ENCODE measurements at regions not wholly inside any gene's neighbourhood (a gene's known extent, or its start where the extent isn't known, plus 50 kb on each side); places are given as distances from the start of the nearest gene placed in this dataset.
A peak's percentile ranks its signal among the peaks of the same experiment; 100 is the strongest.

GRCh38 chr1:233516732-233517131 is 97.2 kb upstream of the KCNK1 start:
- no peak for DNase-seq (ENCODE audit: low read depth in 2 of 2)

DNA sequence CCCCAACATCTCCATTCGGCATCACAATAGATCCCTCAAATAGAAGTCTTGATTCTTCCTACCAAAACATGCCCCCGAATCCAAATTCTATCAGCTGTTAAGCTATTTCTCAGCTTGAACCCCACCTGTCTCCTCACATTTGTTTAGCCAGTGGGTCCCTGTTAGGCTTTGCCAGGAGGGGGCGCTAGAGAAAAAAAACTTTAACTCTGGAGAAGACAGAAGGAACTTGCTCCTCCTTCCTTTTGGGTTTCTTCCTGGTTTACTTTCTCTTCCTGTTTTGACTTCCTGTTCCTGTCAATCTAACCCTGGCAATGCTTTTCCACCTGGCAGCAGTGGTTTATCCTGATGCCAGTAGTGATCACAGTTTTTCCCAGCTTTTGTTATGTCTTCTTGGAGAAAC is 95.6 kb upstream of the KCNK1 start:
- DNase-seq (ENCODE audit: low read depth in 2 of 2) = no peak

- no peak for DNase-seq (ENCODE audit: low read depth in 2 of 2)
Measured at GRCh38 chr1:233520261-233521191, 93.4 kb upstream of the KCNK1 start.

GRCh38 chr1:233523047-233523446 is 90.9 kb upstream of the KCNK1 start:
- no peak for DNase-seq (ENCODE audit: low read depth in 2 of 2)

DNA sequence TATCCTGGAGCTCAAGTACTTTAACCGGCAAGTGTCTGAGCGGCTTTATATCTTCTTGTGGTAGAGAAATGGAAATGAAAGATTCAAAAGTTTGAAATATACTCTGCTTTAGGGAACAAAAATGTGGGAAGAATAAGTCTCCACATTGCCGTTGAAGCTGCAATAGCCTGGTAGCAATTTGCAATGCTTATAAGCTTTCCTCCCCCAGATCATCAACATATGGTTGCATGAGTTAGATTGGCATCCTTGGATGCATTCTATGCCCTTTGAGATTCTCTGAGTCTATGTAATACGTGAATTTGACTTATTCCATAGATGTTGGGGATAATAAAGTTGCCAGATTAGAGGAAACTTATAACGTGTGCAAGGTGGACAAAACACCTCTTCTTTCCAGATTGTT is 86.1 kb upstream of the KCNK1 start:
- DNase-seq (ENCODE audit: low read depth in 2 of 2) = no peak

DNA sequence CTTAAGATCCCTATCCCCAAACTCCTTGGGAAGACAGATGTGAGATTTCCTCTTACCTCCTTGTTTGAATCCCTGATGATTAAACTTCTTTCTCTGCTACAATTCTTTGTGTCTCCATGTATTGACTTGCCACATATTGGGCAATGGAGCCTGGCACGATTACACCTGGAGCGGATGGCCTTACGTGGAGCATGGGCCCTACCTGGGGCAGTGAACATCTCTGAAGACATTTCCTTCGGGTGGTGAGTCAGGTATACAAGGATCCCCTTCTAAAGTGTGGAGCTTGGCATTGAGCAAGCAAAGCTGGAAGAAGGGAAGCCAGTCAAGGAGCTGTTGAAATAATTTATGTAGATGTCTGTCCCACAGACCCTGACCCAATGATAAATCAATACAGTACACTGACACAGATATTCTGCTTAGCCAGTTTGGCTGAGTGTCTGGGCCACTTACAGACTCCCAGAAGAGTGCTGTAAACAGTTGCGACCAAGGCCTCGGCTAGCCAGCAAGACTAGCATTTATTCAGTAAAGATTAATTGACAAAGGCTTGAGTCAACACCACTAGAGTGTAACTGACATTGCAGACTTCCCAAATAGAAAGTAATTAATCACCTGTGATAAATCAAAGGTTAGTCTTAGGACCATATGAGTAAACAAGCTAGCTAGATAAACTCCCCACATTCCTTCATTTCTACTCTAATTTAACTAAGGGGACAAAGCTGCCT is 83.1 kb upstream of the KCNK1 start:
- DNase-seq (ENCODE audit: low read depth in 2 of 2) = no peak

- no peak for DNase-seq (ENCODE audit: low read depth in 2 of 2)
Measured at GRCh38 chr1:233540816-233541215, 73.1 kb upstream of the KCNK1 start.

DNA sequence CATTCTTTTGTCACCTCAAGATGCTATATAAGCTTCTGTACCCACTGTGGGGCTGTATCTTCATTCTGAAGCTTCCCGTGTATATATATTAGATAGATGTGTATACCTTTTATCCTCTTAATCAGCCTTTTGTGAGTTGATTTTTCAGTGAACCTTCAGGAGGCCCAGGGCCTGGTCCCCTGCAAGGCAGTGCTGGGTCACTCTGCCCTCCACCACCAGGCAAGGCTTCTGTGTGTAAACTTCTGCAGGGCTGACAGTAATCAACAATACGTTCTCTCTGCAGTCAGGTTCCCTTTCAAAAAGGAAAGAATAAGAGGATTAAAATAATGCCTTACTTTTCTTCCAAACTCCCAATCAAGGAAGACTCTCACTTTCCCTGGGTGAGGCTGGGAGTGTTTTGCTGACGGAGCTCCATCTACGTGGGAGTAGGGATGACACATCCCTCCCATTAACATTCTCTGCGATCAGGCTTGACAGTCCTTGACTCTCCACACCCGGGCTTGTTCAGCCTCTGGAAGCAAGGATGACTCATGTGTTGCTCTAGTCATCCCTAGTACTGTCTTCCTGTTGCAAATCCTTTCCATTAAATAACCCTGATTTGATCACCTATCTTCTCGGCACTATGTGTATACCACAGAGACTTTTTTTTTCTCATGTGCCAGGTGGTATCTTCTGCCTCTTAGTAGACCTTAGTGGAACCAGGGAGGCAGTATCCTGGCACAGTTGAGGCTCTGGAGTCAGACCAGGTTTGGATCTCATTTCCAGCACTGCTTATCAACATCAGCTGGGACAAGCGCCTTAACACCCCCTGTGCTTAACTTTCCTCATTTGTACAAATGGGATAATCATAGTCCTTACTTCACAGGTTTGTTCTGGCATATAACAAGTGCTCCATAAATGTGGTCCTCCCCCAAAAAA is 70.3 kb upstream of the KCNK1 start:
- peak in 1 of 2 donors; percentile 16 for DNase-seq (ENCODE audit: low read depth in 2 of 2)

GRCh38 chr1:233544304-233544703 is 69.6 kb upstream of the KCNK1 start:
- no peak for DNase-seq (ENCODE audit: low read depth in 2 of 2)

DNA sequence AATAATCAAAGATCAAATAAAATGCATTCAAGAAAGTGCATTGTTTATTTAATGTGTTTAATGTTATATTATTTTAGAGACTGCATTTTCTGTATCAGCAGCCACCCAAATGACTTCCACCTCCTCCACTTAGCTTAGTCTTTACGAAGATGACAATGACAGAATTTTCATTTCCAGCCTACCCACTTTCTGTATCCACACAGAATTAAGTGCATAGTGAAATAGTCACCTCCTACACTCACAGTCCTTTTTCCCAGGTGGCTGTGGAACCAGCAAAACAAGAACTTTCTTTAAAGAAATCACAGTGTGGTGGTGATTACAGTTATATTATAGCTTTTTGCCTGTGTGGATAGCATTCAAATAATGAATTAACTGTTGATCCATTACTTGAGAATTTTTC is 66.2 kb upstream of the KCNK1 start:
- DNase-seq (ENCODE audit: low read depth in 2 of 2) = no peak

DNA sequence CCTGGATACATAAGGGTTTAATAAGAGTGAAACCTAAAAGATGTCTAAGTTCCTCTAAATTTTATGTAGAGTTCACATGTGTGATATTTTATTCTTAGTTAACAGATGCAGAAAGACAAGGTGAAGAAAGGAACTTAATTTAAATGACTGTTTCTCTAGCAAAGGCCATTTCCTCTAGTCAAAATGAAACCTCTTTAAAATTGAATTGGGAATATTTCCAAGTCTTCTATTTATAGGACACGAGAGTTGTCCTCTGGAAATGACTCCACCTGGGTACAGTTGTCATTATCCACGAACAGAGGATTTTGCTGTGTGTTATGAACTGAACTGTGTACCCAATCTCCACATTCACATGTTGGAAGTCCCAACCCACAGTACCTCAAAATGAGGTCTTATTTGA is 64.5 kb upstream of the KCNK1 start:
- no peak for DNase-seq (ENCODE audit: low read depth in 2 of 2)

- no peak for DNase-seq (ENCODE audit: low read depth in 2 of 2)
Measured at GRCh38 chr1:233549917-233550316, 64.0 kb upstream of the KCNK1 start.

GRCh38 chr1:233554037-233554436 is 59.9 kb upstream of the KCNK1 start:
- DNase-seq (ENCODE audit: low read depth in 2 of 2) = no peak

DNA sequence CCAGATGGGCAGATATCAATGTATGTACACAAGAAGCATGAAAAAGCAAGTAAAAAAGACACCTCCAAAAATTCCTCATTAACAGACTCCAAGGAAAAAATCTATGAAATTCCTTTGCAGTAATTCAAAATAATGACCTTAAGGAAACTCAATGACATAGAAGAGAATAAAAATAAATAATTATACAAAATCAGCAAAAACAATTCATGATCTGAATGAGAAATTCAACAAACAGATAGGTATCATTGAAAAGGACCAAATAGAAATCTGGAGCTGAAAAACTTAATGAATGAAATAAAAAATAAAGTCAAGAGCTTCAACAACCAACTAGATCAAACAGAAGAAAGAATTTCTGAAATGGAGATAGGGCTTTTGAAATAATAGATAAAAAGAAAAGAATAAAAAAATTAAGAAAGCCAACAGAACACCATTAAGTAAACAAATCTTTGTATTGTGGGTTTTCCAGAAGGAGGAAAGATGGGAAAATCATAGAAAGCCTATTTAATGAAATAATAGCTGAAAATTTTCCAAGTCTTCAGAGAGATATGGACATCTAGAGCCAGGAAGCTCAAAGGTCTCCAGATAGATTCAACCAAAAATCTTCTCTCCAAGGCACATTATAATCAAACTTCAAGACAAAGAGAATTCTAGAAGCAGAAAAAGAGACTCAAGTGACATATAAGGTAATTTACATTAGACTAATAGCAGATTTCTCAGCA is 52.0 kb upstream of the KCNK1 start:
- no peak for DNase-seq (ENCODE audit: low read depth in 2 of 2)
